Activated CD4-positive, alpha-beta T cell treated with anti-CD3 and anti-CD28 coated beads, Interleukin-2, amount 10 ng/mL, durations not matched to agents 24 days and 14 days (primary cell): ENCODE measurements at regions not wholly inside any gene's neighbourhood (a gene's known extent, or its start where the extent isn't known, plus 50 kb on each side); places are given as distances from the start of the nearest gene placed in this dataset.
"Not testable (repeated sequence)": the region's sequence is repeated elsewhere in the genome, so short reads cannot be mapped to it uniquely, and the experiment has no call there.

Experiments
- DNase-seq: peaks from one replicate; pipeline ENCODE4 v3.0.0; 2022
- H3K27ac Mint-ChIP-seq: one replicate; pipeline ENCODE4 v1.8.0; 2022; ENCODE audit warnings: mild to moderate bottlenecking, mixed read lengths
- H3K27me3 Mint-ChIP-seq: one replicate; pipeline ENCODE4 v1.8.0; 2022; ENCODE audit warnings: mixed read lengths
- H3K36me3 Mint-ChIP-seq: one replicate; pipeline ENCODE4 v1.8.0; 2022; ENCODE audit warnings: low read depth, mild to moderate bottlenecking, mixed read lengths
- H3K4me1 Mint-ChIP-seq: one replicate; pipeline ENCODE4 v1.8.0; 2021; ENCODE audit warnings: mixed read lengths
- H3K4me3 Mint-ChIP-seq: one replicate; pipeline ENCODE4 v1.8.0; 2022; ENCODE audit warnings: mild to moderate bottlenecking, moderate library complexity, mixed read lengths
- H3K9me3 Mint-ChIP-seq: one replicate; pipeline ENCODE4 v1.8.0; 2021; ENCODE audit warnings: mixed read lengths
- intact Hi-C: fragments of 100-400 bp; cut with micrococcal nuclease; formaldehyde crosslinking; loops from one replicate; pipeline ENCODE4 v1.15.1; 2023

DNA sequence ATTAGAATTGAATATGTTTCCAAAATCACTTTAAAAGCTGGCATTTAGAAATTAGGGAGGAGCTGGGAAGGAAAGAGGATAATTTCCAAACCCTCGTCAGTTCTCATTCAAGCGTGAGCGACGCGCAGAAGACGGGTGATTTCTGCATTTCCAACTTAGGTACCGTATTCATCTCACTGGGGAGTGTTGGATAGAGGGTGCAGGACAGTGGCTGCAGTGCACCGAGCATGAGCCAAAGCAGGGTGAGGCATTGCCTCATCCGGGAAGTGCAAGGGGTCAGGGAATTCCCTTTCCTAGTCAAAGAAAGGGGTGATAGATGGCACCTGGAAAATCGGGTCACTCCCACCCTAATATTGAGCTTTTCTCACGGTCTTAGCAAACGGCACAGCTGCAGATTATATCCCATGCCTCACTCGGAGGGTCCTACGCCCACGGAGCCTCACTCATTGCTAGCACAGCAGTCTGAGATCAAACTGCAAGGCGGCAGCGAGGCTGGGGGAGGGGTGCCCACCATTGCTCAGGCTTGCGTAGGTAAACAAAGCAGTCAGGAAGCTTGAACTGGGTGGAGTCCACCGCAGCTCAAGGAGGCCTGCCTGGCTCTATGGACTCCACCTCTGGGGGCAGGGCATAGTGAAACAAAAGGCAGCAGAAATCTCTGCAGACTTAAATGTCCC lies 114.3 kb upstream of the BNIP2 start:
- intact Hi-C loops, result not testable (repeated sequence)
- H3K4me1 Mint-ChIP-seq, result peaks cover 41% of the 10 kb centered on the region

DNA sequence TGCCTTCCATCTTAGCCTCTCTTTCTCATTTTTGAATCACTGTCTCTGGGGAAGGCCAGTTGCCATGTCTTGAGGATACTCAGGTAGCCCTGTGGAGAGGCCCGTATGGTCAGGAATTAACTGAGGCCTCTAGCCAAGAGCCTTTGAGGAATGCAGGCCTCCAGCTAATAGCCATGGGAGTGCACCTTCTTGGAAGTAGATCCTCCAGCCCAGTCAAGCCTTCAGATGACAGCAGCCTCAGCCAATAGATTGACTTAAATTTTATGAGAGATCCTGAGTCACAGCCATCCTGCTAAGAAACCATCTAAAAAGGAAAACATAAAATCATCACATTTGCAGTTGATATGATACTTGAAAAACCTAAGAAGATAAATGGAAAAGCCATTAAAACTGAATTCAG lies 112.5 kb upstream of the BNIP2 start:
- H3K27ac Mint-ChIP-seq, result no peak overlapping the region

More for the DNA sequence above, 114.3 kb upstream of the BNIP2 start:
- H3K27ac Mint-ChIP-seq, result peak overlapping the region; percentile 57
- peaks cover 16% of the 10 kb centered on the region for H3K9me3 Mint-ChIP-seq
- H3K27me3 Mint-ChIP-seq, result peaks cover 12% of the 10 kb centered on the region
- peak overlapping the region; percentile 75 for H3K4me3 Mint-ChIP-seq
- DNase-seq, result peak; percentile 93
- H3K36me3 Mint-ChIP-seq, result not testable (repeated sequence)

DNA sequence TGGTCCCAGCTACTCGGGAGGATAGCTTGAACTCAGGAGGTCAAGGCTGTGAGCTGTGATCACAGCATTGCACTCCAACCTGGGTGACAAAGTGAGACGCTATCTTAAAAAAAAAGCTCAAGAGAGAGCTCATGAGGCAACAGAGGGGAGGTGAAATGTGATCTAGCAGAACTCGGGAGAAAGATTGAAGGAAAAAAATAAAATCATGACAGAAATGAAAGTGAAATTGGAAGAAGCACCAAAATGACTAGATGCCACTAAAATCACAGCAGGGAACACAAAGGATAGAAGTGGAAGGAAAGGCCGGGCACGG lies 109.4 kb upstream of the BNIP2 start:
- H3K27me3 Mint-ChIP-seq, result peaks cover 18% of the 10 kb centered on the region
- peak overlapping the region; percentile 67 for H3K27ac Mint-ChIP-seq
- peaks cover 52% of the 10 kb centered on the region for H3K4me1 Mint-ChIP-seq
- H3K9me3 Mint-ChIP-seq, result peaks cover 3% of the 10 kb centered on the region
- no peaks in the 10 kb centered on the region for H3K36me3 Mint-ChIP-seq
- no peak for DNase-seq
- H3K4me3 Mint-ChIP-seq, result peak overlapping the region; percentile 47
- intact Hi-C loops, result loop anchor here (1.0 kb wide), 2 partner anchors 121 to 591 kb away; no protein-coding TSS in a partner anchor

More for the DNA sequence above, 112.5 kb upstream of the BNIP2 start:
- peaks cover 50% of the 10 kb centered on the region for H3K4me1 Mint-ChIP-seq
- H3K36me3 Mint-ChIP-seq, result peaks cover 6% of the 10 kb centered on the region
- H3K9me3 Mint-ChIP-seq, result peaks cover 10% of the 10 kb centered on the region
- no peak overlapping the region for H3K4me3 Mint-ChIP-seq
- intact Hi-C loops, result no loop called here
- H3K27me3 Mint-ChIP-seq, result peaks cover 9% of the 10 kb centered on the region
- DNase-seq, result peak; percentile 51

DNA sequence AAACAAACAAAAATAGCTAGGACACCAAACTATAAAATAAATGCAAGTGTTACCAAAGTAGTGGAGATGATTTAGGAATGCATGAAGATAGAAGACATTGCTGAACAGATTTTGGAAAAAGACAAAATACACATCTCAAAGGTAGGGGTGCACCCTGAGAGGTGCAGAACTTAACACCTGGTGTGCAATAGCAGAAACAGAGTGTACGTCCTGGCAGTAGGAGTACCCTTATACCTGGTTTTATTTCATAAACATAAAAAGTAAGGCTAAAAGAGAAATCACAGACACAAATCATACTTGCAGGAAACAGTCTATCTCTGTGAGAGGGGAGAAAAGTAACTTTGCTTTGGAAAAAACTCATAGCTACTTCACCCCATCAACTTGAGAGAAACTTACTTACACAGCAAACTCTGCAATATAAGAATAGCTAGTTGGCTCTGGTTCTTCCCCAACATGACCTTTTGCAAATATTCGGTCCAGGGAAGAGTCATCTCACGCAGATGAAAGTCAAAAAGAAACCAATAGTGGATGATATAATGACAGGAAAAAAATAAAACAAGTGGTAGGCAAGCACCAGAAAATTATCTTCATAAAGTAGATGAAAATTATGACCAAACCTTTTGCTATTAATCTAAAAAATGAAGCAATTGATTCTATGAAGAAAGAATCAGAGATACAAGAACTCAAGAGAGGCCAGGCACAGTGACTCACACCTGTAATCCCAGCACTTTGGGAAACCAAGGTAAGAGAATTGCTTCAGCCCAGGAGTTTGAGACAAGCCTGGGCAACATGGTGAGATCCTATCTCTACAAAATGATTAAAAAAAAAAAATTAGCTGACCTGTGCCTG lies 108.9 kb upstream of the BNIP2 start:
- Mint-ChIP-seq H3K4me1 (peaks cover 46% of the 10 kb centered on the region), H3K36me3 (no peaks in the 10 kb centered on the region), H3K4me3 (peak overlapping the region; percentile 47), H3K9me3 (peaks cover 3% of the 10 kb centered on the region), H3K27me3 (peaks cover 22% of the 10 kb centered on the region), H3K27ac (peak overlapping the region; percentile 67)
- DNase-seq, result peak; percentile 61
- intact Hi-C loops, result loop anchor here (1.0 kb wide), 2 partner anchors 121 to 591 kb away; no protein-coding TSS in a partner anchor

DNA sequence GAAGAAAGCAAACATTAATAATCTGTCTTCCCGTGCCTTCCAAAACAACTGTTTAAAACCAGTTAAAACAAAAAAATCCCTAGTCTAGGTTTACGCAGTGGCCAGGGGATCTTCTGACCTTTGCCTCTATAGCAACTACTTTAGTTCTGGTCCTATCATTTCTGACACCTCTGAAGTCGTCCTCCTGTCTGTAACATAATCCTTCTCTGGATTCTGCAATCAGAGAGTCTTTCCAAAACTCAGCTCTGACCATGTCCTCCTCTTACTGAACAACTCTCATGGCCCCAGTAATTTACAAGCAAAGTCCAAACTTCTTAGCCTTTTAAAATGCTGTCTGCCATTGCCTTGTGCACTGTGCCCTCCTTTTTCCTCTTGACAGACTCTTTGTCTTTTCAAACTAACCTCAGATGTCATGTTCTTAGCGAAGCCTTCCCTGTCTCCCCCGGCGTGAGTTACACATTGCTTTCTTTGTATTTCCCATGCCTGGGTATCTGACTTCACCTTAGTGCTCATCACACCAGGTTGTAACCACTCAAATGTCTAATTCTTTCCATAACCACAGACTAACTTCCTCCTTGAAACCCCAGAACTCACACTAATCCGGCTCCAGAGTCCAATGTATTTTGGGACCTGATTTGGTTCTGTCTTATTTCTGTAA lies 105.2 kb upstream of the BNIP2 start:
- no peaks in the 10 kb centered on the region for H3K9me3 Mint-ChIP-seq
- peaks cover 27% of the 10 kb centered on the region for H3K27me3 Mint-ChIP-seq
- peak overlapping the region; percentile 24 for H3K4me3 Mint-ChIP-seq
- intact Hi-C loops, result no loop called here
- DNase-seq, result peak; percentile 63
- peaks cover 40% of the 10 kb centered on the region for H3K4me1 Mint-ChIP-seq
- H3K27ac Mint-ChIP-seq, result peak overlapping the region; percentile 25
- H3K36me3 Mint-ChIP-seq, result no peaks in the 10 kb centered on the region

DNA sequence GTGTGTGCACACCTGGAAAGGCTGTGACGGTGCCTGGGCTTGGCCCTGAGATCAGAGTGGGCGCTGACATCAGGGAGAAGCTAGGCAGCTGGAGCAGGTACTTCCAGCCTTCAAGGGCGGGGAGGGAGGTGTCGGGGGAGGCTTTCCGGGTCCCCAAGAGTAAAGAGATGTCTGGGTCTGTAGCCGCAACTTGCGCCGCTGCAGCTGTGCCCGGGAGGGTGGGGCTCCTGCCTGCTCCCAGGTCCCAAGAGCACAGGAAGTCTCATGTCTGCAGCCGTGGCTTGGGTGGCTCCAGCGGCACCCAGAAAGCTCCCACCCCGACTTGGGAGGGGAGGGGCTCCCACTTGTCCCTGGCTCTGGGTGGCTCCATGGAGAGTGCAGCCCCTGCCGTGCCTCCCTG lies 103.2 kb upstream of the BNIP2 start:
- intact Hi-C loops, result no loop called here
- Mint-ChIP-seq H3K4me1 (peaks cover 30% of the 10 kb centered on the region), H3K27me3 (peaks cover 25% of the 10 kb centered on the region), H3K9me3 (no peaks in the 10 kb centered on the region), H3K36me3 (no peaks in the 10 kb centered on the region), H3K4me3 (peak overlapping the region; percentile 48), H3K27ac (no peak overlapping the region)
- DNase-seq, result peak; percentile 62

DNA sequence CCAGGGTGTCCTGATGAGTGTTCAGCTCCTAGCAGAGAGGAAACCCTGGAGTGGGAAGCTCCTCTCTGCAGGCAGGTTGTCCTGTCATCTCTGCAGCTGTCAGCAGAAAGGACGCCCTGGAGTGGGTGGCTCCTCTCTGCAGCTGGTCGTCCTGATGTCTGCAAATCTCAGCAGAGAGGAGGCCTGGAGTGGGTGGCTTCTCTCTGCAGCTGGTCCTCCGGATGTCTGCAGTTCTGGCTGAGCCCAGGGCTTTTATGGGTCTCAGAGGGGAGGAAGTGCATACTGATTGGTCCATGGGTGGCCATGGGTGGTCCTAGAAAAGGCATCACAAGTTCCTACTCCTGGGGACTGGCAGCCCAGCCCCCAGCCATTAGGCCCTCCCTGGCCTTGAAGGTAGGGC lies 102.6 kb upstream of the BNIP2 start:
- intact Hi-C loops, result no loop called here
- peaks cover 25% of the 10 kb centered on the region for H3K27me3 Mint-ChIP-seq
- H3K36me3 Mint-ChIP-seq, result no peaks in the 10 kb centered on the region
- no peak overlapping the region for H3K4me3 Mint-ChIP-seq
- no peak overlapping the region for H3K27ac Mint-ChIP-seq
- no peak for DNase-seq
- H3K4me1 Mint-ChIP-seq, result peaks cover 32% of the 10 kb centered on the region
- peaks cover 5% of the 10 kb centered on the region for H3K9me3 Mint-ChIP-seq

DNA sequence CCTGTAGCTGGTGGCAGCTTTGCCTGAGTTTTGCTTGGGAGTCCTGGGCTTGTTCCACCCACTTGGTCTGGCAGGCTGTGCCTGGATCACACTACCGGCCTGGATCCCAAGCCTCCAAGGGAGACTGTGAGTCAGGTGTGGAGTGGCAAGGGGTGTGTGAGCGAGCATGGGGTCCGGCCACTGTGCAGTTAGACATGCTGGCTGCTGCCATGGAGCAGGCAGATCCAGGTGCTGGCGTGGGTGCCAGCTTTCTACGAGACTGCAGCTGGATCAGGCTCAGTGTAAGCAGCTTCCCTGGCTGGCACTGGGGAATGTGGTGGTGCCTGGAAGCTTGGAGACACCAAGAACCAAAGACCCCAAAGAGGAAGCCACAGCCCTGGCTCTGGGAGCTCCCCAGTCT lies 102.0 kb upstream of the BNIP2 start:
- H3K27me3 Mint-ChIP-seq, result peaks cover 23% of the 10 kb centered on the region
- H3K27ac Mint-ChIP-seq, result no peak overlapping the region
- no peak overlapping the region for H3K4me3 Mint-ChIP-seq
- H3K9me3 Mint-ChIP-seq, result peaks cover 6% of the 10 kb centered on the region
- peak; percentile 47 for DNase-seq
- peaks cover 29% of the 10 kb centered on the region for H3K4me1 Mint-ChIP-seq
- intact Hi-C loops, result no loop called here
- H3K36me3 Mint-ChIP-seq, result no peaks in the 10 kb centered on the region

DNA sequence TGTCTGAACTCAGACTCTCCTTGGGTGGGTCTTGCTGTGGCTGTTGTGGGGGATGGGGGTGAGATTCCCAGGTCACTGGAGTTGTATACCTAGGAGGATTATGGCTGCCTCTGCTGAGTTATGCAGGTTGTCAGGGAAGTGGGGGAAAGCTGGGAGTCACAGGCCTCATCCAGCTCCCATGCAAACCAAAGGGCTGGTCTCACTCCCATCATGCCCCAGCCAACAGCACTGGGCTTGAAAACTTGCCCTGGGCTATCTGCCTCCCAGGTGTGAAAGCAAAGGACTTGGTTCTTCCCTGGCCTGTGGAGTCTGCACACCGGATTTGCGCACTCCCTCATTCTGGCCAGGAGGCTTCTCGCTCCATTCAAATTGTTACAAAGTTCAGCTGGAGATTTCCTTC lies 97.3 kb upstream of the BNIP2 start:
- H3K36me3 Mint-ChIP-seq, H3K4me3 Mint-ChIP-seq, intact Hi-C loops, H3K27ac Mint-ChIP-seq: not testable (repeated sequence)
- peaks cover 21% of the 10 kb centered on the region for H3K4me1 Mint-ChIP-seq
- peaks cover 19% of the 10 kb centered on the region for H3K27me3 Mint-ChIP-seq
- peak; percentile 43 for DNase-seq
- peaks cover 11% of the 10 kb centered on the region for H3K9me3 Mint-ChIP-seq

DNA sequence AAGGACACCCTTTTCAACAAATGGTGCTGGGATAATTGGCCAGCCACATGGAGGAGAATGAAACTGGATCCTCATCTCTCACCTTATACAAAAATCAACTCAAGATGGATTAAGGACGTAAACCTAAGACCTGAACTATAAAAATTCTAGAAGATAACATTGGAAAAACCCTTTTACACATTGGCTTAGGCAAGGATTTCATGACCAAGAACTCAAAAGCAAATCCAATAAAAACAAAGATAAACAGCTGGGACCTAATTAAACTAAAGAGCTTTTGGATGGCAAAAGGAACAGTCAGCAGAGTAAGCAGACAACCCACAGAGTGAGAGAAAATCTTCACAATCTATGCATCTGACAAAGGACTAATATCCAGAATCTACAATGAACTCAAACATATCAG lies 96.9 kb upstream of the BNIP2 start:
- H3K36me3 Mint-ChIP-seq, DNase-seq, H3K27ac Mint-ChIP-seq, intact Hi-C loops, H3K4me3 Mint-ChIP-seq: not testable (repeated sequence)
- H3K4me1 Mint-ChIP-seq, result peaks cover 21% of the 10 kb centered on the region
- H3K27me3 Mint-ChIP-seq, result peaks cover 22% of the 10 kb centered on the region
- peaks cover 11% of the 10 kb centered on the region for H3K9me3 Mint-ChIP-seq

DNA sequence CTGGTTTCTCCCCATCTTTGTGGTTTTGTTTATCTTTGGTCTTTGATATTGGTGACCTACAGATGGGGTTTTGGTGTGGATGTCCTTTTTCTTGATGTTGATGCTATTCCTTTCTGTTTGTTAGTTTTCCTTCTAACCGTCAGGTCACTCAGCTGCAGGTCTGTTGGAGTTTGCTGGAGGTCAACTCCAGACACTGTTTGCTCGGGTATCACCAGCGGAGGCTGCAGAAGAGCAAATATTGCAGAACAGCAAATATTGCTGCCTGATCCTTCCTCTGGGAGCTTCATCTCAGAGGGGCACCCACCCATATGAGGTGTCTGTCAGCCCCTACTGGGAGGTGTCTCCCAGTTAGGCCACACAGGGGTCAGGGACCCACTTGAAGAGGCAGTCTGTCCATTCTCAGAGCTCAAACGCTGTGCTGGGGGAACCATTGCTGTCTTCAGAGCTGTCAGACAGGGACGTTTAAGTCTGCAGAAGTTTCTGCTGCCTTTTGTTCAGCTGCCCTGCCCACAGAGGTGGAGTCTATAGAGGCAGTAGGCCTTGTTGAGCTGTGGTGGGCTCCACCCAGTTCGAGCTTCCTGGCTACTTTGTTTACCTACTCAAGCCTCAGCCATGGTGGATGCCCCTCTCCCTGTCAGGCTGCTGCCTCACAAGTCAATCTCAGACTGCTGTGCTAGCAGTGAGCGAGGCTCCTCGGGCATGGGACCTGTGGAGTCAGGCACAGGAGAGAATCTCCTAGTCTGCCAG lies 94.8 kb upstream of the BNIP2 start:
- intact Hi-C loops, H3K27ac Mint-ChIP-seq, H3K4me3 Mint-ChIP-seq, H3K36me3 Mint-ChIP-seq: not testable (repeated sequence)
- peaks cover 20% of the 10 kb centered on the region for H3K4me1 Mint-ChIP-seq
- peaks cover 14% of the 10 kb centered on the region for H3K9me3 Mint-ChIP-seq
- peak; percentile 57 for DNase-seq
- H3K27me3 Mint-ChIP-seq, result peaks cover 28% of the 10 kb centered on the region

DNA sequence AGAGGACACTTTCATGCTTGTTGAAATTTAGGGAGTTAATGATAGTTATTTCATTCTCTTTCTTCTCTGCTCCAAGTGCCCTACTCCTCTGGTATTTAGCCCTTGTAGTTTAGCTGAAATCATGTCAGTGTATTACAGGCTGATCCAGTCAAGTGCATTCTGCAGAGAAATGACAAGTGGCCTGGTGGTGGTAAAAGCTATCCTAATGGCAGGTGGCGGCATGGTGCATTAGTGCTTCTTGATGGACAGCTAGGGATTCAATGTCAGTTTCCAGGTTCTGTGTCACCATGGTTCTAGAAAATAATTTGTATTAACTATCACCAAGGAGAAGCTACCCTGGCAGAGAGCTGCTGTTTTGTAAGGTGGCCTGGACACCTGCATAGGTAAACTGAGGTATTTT lies 90.0 kb upstream of the BNIP2 start:
- Mint-ChIP-seq H3K4me1 (peaks cover 4% of the 10 kb centered on the region), H3K27ac (no peak overlapping the region), H3K27me3 (peaks cover 26% of the 10 kb centered on the region), H3K9me3 (peaks cover 9% of the 10 kb centered on the region), H3K36me3 (no peaks in the 10 kb centered on the region), H3K4me3 (no peak overlapping the region)
- peak; percentile 26 for DNase-seq
- intact Hi-C loops, result no loop called here

DNA sequence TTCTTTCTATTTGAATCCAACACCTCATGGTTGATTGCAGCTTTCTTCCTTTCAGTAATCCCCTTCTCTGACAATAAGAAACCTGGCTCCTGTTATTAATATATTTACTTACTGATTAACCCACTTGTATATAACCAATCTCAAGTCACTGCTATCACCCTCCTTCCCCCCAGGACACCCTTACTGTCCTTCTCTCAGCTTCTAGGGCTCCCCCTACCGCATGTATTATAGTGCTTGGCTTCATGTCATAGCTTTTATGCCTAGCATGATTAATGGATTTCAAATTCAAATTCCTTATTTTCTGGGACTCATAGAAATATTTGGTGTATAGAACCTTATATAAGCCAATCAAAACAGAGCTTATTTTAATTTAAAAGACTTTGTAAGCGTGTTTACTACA lies 75.7 kb upstream of the BNIP2 start:
- H3K9me3 Mint-ChIP-seq, result no peaks in the 10 kb centered on the region
- no peak for DNase-seq
- no peak overlapping the region for H3K4me3 Mint-ChIP-seq
- no peak overlapping the region for H3K27ac Mint-ChIP-seq
- peaks cover 2% of the 10 kb centered on the region for H3K4me1 Mint-ChIP-seq
- peaks cover 13% of the 10 kb centered on the region for H3K27me3 Mint-ChIP-seq
- intact Hi-C loops, result no loop called here
- H3K36me3 Mint-ChIP-seq, result no peaks in the 10 kb centered on the region
